ENCODE measurements at regions not wholly inside any gene's neighbourhood (a gene's known extent, or its start where the extent isn't known, plus 50 kb on each side); places are given as distances from the start of the nearest gene placed in this dataset.
"Not testable (repeated sequence)": the region's sequence is repeated elsewhere in the genome, so short reads cannot be mapped to it uniquely, and the experiment has no call there.

- ChIA-PET POLR2A (no interaction called here), CTCF (no interaction called here)
- no peaks in the 10 kb centered on the region for H3K36me3 Mint-ChIP-seq (ENCODE audit: low read depth)
- DNase-seq = no peak
- H3K27me3 Mint-ChIP-seq = no peaks in the 10 kb centered on the region
- H3K9me3 Mint-ChIP-seq = no peaks in the 10 kb centered on the region
- no peaks in the 10 kb centered on the region for H3K4me1 Mint-ChIP-seq
- H3K4me3 Mint-ChIP-seq = no peak overlapping the region
- no peak overlapping the region for H3K27ac Mint-ChIP-seq
Observed at GRCh38 chr5:99827136-99827535, 708.0 kb upstream of the FAM174A start.

- DNase-seq = no peak
- ChIA-PET CTCF (no interaction called here), POLR2A (no interaction called here)
- no peaks in the 10 kb centered on the region for H3K9me3 Mint-ChIP-seq
- H3K4me1 Mint-ChIP-seq = no peaks in the 10 kb centered on the region
- no peak overlapping the region for H3K4me3 Mint-ChIP-seq
- no peak overlapping the region for H3K27ac Mint-ChIP-seq
- H3K27me3 Mint-ChIP-seq = no peaks in the 10 kb centered on the region
- no peaks in the 10 kb centered on the region for H3K36me3 Mint-ChIP-seq (ENCODE audit: low read depth)
Observed at GRCh38 chr5:99817796-99818195, 717.4 kb upstream of the FAM174A start.

- no peak overlapping the region for H3K4me3 Mint-ChIP-seq
- no peaks in the 10 kb centered on the region for H3K36me3 Mint-ChIP-seq (ENCODE audit: low read depth)
- ChIA-PET CTCF (no interaction called here), POLR2A (no interaction called here)
- H3K27ac Mint-ChIP-seq = no peak overlapping the region
- no peaks in the 10 kb centered on the region for H3K9me3 Mint-ChIP-seq
- no peaks in the 10 kb centered on the region for H3K4me1 Mint-ChIP-seq
- H3K27me3 Mint-ChIP-seq = no peaks in the 10 kb centered on the region
- DNase-seq = no peak
Observed at GRCh38 chr5:99814321-99815063, 720.7 kb upstream of the FAM174A start.

GRCh38 chr5:99808657-99809230 is 726.4 kb upstream of the FAM174A start:
- Mint-ChIP-seq H3K9me3 (no peaks in the 10 kb centered on the region), H3K4me1 (no peaks in the 10 kb centered on the region), H3K27ac (no peak overlapping the region), H3K36me3 (ENCODE audit: low read depth) (no peaks in the 10 kb centered on the region), H3K27me3 (no peaks in the 10 kb centered on the region), H3K4me3 (no peak overlapping the region)
- DNase-seq = no peak
- POLR2A ChIA-PET = no interaction called here
- CTCF ChIA-PET = no interaction called here

GRCh38 chr5:99807346-99807745 is 727.8 kb upstream of the FAM174A start:
- H3K27ac Mint-ChIP-seq = no peak overlapping the region
- ChIA-PET POLR2A (no interaction called here), CTCF (no interaction called here)
- H3K9me3 Mint-ChIP-seq = no peaks in the 10 kb centered on the region
- DNase-seq = no peak
- H3K4me3 Mint-ChIP-seq = no peak overlapping the region
- no peaks in the 10 kb centered on the region for H3K27me3 Mint-ChIP-seq
- H3K36me3 Mint-ChIP-seq (ENCODE audit: low read depth) = no peaks in the 10 kb centered on the region
- H3K4me1 Mint-ChIP-seq = no peaks in the 10 kb centered on the region

GRCh38 chr5:99795031-99795430 is 740.1 kb upstream of the FAM174A start:
- no peaks in the 10 kb centered on the region for H3K9me3 Mint-ChIP-seq
- H3K27me3 Mint-ChIP-seq = no peaks in the 10 kb centered on the region
- H3K4me1 Mint-ChIP-seq = no peaks in the 10 kb centered on the region
- DNase-seq = no peak
- H3K36me3 Mint-ChIP-seq (ENCODE audit: low read depth) = no peaks in the 10 kb centered on the region
- no peak overlapping the region for H3K4me3 Mint-ChIP-seq
- ChIA-PET POLR2A (no interaction called here), CTCF (no interaction called here)
- no peak overlapping the region for H3K27ac Mint-ChIP-seq

- H3K27me3 Mint-ChIP-seq = no peaks in the 10 kb centered on the region
- no peak overlapping the region for H3K27ac Mint-ChIP-seq
- H3K36me3 Mint-ChIP-seq (ENCODE audit: low read depth) = no peaks in the 10 kb centered on the region
- no peak for DNase-seq
- H3K9me3 Mint-ChIP-seq = no peaks in the 10 kb centered on the region
- POLR2A ChIA-PET = no interaction called here
- H3K4me3 Mint-ChIP-seq = no peak overlapping the region
- H3K4me1 Mint-ChIP-seq = no peaks in the 10 kb centered on the region
- CTCF ChIA-PET = no interaction called here
Observed at GRCh38 chr5:99788482-99788881, 746.7 kb upstream of the FAM174A start.

GRCh38 chr5:99775189-99775588 is 760.0 kb upstream of the FAM174A start:
- POLR2A ChIA-PET = no interaction called here
- DNase-seq = no peak
- no peak overlapping the region for H3K27ac Mint-ChIP-seq
- CTCF ChIA-PET = no interaction called here
- H3K4me1 Mint-ChIP-seq = no peaks in the 10 kb centered on the region
- H3K36me3 Mint-ChIP-seq (ENCODE audit: low read depth) = no peaks in the 10 kb centered on the region
- no peak overlapping the region for H3K4me3 Mint-ChIP-seq
- H3K27me3 Mint-ChIP-seq = no peaks in the 10 kb centered on the region
- H3K9me3 Mint-ChIP-seq = no peaks in the 10 kb centered on the region

GRCh38 chr5:99773290-99773689 is 761.9 kb upstream of the FAM174A start:
- no peaks in the 10 kb centered on the region for H3K4me1 Mint-ChIP-seq
- H3K9me3 Mint-ChIP-seq = no peaks in the 10 kb centered on the region
- H3K4me3 Mint-ChIP-seq = no peak overlapping the region
- DNase-seq = no peak
- no peak overlapping the region for H3K27ac Mint-ChIP-seq
- H3K27me3 Mint-ChIP-seq = no peaks in the 10 kb centered on the region
- POLR2A ChIA-PET = no interaction called here
- CTCF ChIA-PET = no interaction called here
- H3K36me3 Mint-ChIP-seq (ENCODE audit: low read depth) = no peaks in the 10 kb centered on the region

GRCh38 chr5:99771296-99771695 is 763.9 kb upstream of the FAM174A start:
- Mint-ChIP-seq H3K4me3 (no peak overlapping the region), H3K36me3 (ENCODE audit: low read depth) (no peaks in the 10 kb centered on the region), H3K27ac (no peak overlapping the region), H3K9me3 (no peaks in the 10 kb centered on the region), H3K4me1 (no peaks in the 10 kb centered on the region), H3K27me3 (no peaks in the 10 kb centered on the region)
- no peak for DNase-seq
- CTCF ChIA-PET = no interaction called here
- POLR2A ChIA-PET = no interaction called here

GRCh38 chr5:99765011-99765410 is 770.2 kb upstream of the FAM174A start:
- no peak overlapping the region for H3K27ac Mint-ChIP-seq
- no peak for DNase-seq
- POLR2A ChIA-PET = no interaction called here
- H3K4me1 Mint-ChIP-seq = no peaks in the 10 kb centered on the region
- CTCF ChIA-PET = no interaction called here
- H3K27me3 Mint-ChIP-seq = no peaks in the 10 kb centered on the region
- no peaks in the 10 kb centered on the region for H3K36me3 Mint-ChIP-seq (ENCODE audit: low read depth)
- no peak overlapping the region for H3K4me3 Mint-ChIP-seq
- peaks cover 8% of the 10 kb centered on the region for H3K9me3 Mint-ChIP-seq

GRCh38 chr5:99763021-99763774 is 772.0 kb upstream of the FAM174A start:
- no peak for DNase-seq
- ChIA-PET POLR2A (no interaction called here), CTCF (no interaction called here)
- H3K36me3 Mint-ChIP-seq (ENCODE audit: low read depth) = no peaks in the 10 kb centered on the region
- H3K4me1 Mint-ChIP-seq = no peaks in the 10 kb centered on the region
- no peaks in the 10 kb centered on the region for H3K27me3 Mint-ChIP-seq
- H3K4me3 Mint-ChIP-seq = no peak overlapping the region
- peaks cover 8% of the 10 kb centered on the region for H3K9me3 Mint-ChIP-seq
- H3K27ac Mint-ChIP-seq = no peak overlapping the region

GRCh38 chr5:99747342-99747741 is 787.8 kb upstream of the FAM174A start:
- no peak for DNase-seq
- CTCF ChIA-PET = no interaction called here
- H3K4me1 Mint-ChIP-seq = no peaks in the 10 kb centered on the region

GRCh38 chr5:99733146-99733545 is 802.0 kb upstream of the FAM174A start:
- H3K27me3 Mint-ChIP-seq; H3K36me3 Mint-ChIP-seq (ENCODE audit: low read depth); H3K27ac Mint-ChIP-seq; DNase-seq; CTCF ChIA-PET; H3K9me3 Mint-ChIP-seq; POLR2A ChIA-PET; H3K4me3 Mint-ChIP-seq; H3K4me1 Mint-ChIP-seq: not testable (repeated sequence)

More at GRCh38 chr5:99747342-99747741, 787.8 kb upstream of the FAM174A start:
- Mint-ChIP-seq H3K27me3 (no peaks in the 10 kb centered on the region), H3K27ac (no peak overlapping the region), H3K4me3 (no peak overlapping the region), H3K9me3 (peaks cover 9% of the 10 kb centered on the region), H3K36me3 (ENCODE audit: low read depth) (no peaks in the 10 kb centered on the region)
- POLR2A ChIA-PET = no interaction called here

Measured in activated CD4-positive, alpha-beta memory T cell treated with anti-CD3 and anti-CD28 coated beads, Interleukin-2, amount 10 ng/mL, durations not matched to agents 7 days and 5 days (primary cell).